Thoracic aorta (tissue), 2 donors: ENCODE measurements at regions not wholly inside any gene's neighbourhood (a gene's known extent, or its start where the extent isn't known, plus 50 kb on each side); places are given as distances from the start of the nearest gene placed in this dataset.

ENCODE experiments used
- ATAC-seq: fragments of 150-250 bp; one replicate; pipeline ENCODE4 v1.8.0; 2017; ENCODE audit warnings: low read depth; ENCODE audit not compliant: insufficient number of reproducible peaks, low FRiP score
- DNase-seq: peaks from one replicate; pipeline ENCODE4 v3.0.0-alpha.2; 2020; ENCODE audit warnings: low spot score
- H3K27ac ChIP-seq, 2 donors: fragments of 200-600 bp; sonication (generic); 1 replicate in 1 of 2; 2 replicates in 1 of 2; pipeline ENCODE4 v1.5.1; 2016; ENCODE audit warnings: mild to moderate bottlenecking in 2 of 2, moderate library complexity in 2 of 2
- H3K27me3 ChIP-seq: fragments of 200-600 bp; sonication (generic); replicated peaks from 2 replicates; pipeline ENCODE4 v1.6.0; 2016; ENCODE audit warnings: mild to moderate bottlenecking; ENCODE audit not compliant: insufficient read depth
- H3K36me3 ChIP-seq: fragments of 200-600 bp; sonication (generic); one replicate; pipeline ENCODE4 v1.5.1; 2016
- H3K4me1 ChIP-seq, 2 donors: fragments of 200-600 bp; sonication (generic); 1 replicate in 1 of 2; 2 replicates in 1 of 2; pipeline versions ENCODE4 v1.5.1 to v1.6.0; 2016; ENCODE audit warnings: low read depth in 2 of 2, mild to moderate bottlenecking in 1 of 2; ENCODE audit not compliant: control insufficient read depth in 1 of 2
- H3K4me3 ChIP-seq: fragments of 200-600 bp; sonication (generic); 2 replicates; pipeline ENCODE4 v1.5.1; 2016; ENCODE audit warnings: mild to moderate bottlenecking
- H3K9me3 ChIP-seq: fragments of 200-600 bp; sonication (generic); 2 replicates; pipeline ENCODE4 v1.5.1; 2016
- TF ChIP-seq, protein P1 (sequence below): fragments of 200-600 bp; sonication (generic); IDR thresholded peaks from one replicate; pipeline ENCODE4 v1.5.1; 2019; ENCODE audit warnings: antibody characterized with exemption

DNA sequence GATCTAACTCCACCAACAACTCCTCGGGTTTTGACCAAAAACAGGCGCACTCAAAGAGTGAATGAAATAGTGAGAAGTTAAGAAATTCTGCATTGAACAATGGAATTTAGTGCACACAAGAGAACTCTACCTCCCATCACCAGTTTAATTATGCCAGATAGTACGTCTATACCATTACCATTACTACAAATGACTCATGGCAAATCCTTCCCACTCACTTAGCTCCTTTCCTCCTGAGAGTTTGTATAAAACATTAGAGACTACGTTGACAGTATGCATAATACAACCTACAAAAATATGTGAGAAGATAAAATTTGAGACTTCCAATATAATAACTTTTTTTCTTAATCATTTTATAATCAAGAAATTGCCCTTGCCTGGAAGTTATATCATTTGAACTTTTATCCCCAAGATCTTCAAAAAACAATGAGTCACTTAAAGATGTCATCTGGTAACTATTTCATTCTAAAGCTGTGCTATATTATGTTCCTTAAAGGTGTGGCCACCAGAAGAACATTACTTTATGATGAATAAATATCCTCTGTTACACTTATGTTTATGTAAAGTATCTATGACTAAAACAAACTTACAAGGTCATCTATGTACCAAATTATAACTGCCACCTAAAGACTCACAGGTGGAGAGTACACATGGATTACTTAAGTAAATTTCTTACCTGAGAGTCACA lies 297.9 kb upstream of the PTGER4 start:
- ATAC-seq (no peak), DNase-seq (no peak)
- Histone ChIP-seq H3K4me1 (peaks cover 0 to 6% of the 10 kb centered on the region in 2 donors), H3K27me3 (no peaks in the 10 kb centered on the region), H3K27ac (no peak overlapping the region), H3K4me3 (no peak overlapping the region), H3K9me3 (no peaks in the 10 kb centered on the region), H3K36me3 (no peaks in the 10 kb centered on the region)
- TF ChIP-seq, protein P1, sequence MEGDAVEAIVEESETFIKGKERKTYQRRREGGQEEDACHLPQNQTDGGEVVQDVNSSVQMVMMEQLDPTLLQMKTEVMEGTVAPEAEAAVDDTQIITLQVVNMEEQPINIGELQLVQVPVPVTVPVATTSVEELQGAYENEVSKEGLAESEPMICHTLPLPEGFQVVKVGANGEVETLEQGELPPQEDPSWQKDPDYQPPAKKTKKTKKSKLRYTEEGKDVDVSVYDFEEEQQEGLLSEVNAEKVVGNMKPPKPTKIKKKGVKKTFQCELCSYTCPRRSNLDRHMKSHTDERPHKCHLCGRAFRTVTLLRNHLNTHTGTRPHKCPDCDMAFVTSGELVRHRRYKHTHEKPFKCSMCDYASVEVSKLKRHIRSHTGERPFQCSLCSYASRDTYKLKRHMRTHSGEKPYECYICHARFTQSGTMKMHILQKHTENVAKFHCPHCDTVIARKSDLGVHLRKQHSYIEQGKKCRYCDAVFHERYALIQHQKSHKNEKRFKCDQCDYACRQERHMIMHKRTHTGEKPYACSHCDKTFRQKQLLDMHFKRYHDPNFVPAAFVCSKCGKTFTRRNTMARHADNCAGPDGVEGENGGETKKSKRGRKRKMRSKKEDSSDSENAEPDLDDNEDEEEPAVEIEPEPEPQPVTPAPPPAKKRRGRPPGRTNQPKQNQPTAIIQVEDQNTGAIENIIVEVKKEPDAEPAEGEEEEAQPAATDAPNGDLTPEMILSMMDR, result no peak

DNA sequence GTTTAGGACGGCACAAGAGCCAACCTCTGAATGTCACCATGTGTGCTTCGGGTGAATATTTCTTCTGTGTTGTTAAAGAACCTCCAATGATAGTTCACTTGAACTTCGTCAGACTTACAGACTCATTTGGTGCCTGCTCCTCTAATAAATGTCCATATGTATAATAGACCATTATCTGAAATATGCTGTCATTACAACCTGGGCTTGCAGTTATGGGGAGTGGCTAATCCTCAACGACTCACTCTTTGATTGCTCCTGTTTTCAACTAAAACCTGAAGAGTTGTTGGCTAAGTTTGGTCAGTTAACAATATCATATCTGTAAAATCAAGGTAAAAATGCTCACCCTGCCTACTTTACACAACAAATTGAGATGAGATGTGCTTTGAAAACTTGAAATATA lies 298.7 kb upstream of the PTGER4 start:
- H3K4me1 ChIP-seq, result peaks cover 0 to 6% of the 10 kb centered on the region in 2 donors
- no peak overlapping the region for H3K27ac ChIP-seq
- H3K27me3 ChIP-seq, result no peaks in the 10 kb centered on the region
- no peak overlapping the region for H3K4me3 ChIP-seq
- TF ChIP-seq, protein P1, result no peak
- no peak for ATAC-seq
- no peaks in the 10 kb centered on the region for H3K9me3 ChIP-seq
- H3K36me3 ChIP-seq, result no peaks in the 10 kb centered on the region
- DNase-seq, result no peak

DNA sequence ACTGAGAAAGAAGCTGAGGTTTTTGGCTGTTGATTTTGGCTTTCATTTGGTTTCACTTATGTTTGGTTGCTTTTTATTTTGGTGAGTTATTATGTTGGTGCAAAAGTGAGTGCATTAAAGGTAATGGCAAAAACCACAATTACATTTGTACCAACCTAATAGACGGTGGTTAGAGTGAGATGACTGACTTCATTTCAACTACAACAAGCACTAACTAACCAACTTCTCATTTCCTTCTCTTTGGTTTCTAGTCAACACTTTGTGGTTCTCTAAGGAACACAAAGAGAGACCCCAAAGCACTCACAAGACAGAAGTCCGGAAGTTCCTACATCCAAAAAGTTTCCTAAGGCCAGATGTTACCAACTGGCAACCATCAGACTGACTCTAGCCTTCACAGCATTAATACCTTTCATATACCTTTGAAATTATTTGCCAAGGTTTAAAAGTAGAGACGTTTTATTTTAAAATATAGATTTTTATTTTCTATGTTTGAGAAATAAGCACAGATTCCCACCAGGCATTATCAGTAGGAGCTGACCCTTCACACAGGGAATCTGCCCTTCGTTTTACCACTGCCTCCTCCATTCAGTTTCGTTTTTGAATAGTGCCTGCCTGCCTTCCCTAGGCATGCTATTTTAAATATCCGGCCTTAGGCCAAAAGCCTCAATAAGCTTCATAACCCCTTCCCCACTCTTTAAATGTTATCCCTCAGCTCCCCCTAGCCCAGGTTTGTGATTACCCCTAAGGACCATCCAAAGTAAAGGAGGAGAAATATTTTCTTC lies 301.1 kb upstream of the PTGER4 start:
- no peak overlapping the region for H3K4me3 ChIP-seq
- no peaks in the 10 kb centered on the region for H3K9me3 ChIP-seq
- TF ChIP-seq, protein P1, result no peak
- no peaks in the 10 kb centered on the region for H3K4me1 ChIP-seq
- DNase-seq (no peak), ATAC-seq (no peak)
- no peak overlapping the region for H3K27ac ChIP-seq
- H3K36me3 ChIP-seq, result no peaks in the 10 kb centered on the region
- H3K27me3 ChIP-seq, result no peaks in the 10 kb centered on the region

DNA sequence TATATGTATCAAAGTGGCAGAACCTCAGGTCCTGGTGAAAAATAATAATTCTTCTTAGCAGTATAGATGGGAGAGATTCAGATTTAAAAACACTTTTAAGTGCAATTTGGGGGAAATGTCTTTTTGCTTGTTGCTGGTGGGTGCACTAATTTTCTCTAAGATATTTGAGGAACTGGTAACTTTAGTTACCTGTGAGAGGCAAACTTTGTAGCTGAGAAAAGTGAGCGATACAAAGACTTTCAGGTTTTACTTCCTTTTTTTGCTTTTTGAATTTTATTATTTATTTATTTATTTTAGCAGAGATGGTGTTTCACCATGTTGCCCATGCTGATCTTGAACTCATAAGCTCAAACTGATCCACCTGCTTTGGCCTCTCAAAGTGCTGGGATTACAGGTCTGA lies 303.1 kb upstream of the PTGER4 start:
- H3K36me3 ChIP-seq, result no peaks in the 10 kb centered on the region
- H3K9me3 ChIP-seq, result no peaks in the 10 kb centered on the region
- TF ChIP-seq, protein P1, result no peak
- H3K27me3 ChIP-seq, result no peaks in the 10 kb centered on the region
- no peak overlapping the region for H3K27ac ChIP-seq
- DNase-seq (no peak), ATAC-seq (no peak)
- no peak overlapping the region for H3K4me3 ChIP-seq
- no peaks in the 10 kb centered on the region for H3K4me1 ChIP-seq

DNA sequence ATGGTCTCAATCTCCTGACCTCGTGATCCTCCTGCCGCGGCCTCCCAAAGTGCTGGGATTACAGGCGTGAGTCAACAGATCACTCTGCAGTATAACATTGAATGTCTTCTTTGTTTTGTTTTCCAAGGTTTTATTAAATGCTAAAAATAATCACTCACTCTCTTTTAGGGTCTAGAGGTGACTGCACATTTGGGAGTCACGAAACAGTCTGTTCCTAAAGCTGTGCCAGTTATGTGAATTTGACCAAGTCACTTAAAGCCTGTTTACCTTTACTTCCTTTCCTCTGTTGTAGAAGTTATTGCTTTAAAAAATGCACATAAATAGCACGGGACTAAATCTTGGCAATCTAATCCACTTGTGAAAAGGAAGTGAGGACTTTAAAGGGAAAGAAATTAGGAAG lies 304.9 kb upstream of the PTGER4 start:
- ATAC-seq, result no peak
- Histone ChIP-seq H3K27me3 (no peaks in the 10 kb centered on the region), H3K4me3 (no peak overlapping the region), H3K36me3 (no peaks in the 10 kb centered on the region), H3K27ac (no peak overlapping the region), H3K4me1 (no peaks in the 10 kb centered on the region), H3K9me3 (no peaks in the 10 kb centered on the region)
- DNase-seq, result no peak
- TF ChIP-seq, protein P1, result no peak
